OCI-M1 (cell line): ENCODE measurements at regions not wholly inside any gene's neighbourhood (a gene's known extent, or its start where the extent isn't known, plus 50 kb on each side); places are given as distances from the start of the nearest gene placed in this dataset.

Experiments used
- DNase-seq: peaks from one replicate; lab custom pipeline; 2025; lab: John Stamatoyannopoulos, UW

DNA sequence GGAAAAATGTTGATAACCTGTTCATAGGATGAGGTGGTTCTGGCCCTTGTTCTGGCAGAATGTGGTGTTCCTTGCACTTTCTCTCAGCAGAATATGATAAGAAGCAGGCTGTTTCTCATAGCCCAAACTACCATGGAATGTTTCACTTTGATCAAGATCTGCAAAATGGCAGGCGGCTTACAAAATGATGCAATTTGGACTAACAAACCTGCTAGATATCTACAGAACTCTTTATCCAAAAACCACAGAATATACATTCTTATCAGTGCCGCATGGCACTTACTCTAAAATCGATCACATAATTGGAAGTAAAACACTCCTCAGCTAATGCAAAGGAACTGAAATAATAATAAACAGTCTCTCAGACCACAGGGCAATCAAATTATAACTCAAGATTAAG lies 55.9 kb upstream of the ABCB7 start:
- DNase-seq: peak; percentile 81

DNA sequence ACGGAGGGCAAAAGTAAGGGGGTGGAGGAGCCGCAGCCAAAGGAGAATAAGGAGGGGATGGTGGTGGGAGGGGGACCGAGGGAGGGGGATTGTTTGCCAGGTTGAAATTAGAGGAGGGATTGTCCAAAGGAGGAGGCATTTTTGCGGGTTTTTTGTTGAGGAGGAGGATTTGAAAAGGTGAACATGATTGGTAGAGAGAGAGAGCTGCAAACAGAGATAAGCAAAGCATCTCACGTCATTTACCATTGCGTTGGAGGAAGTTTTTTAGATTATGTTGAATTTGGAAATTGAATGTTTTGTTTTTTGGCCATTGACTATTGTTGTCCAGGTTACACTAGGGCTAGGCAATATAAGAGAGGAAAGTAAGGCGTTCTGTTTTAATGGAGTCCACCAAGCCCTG lies 54.5 kb upstream of the ABCB7 start:
- DNase-seq: peak; percentile 87
